Right lung (tissue), 2 donors: ENCODE measurements at regions not wholly inside any gene's neighbourhood (a gene's known extent, or its start where the extent isn't known, plus 50 kb on each side); places are given as distances from the start of the nearest gene placed in this dataset.

Experiments
- DNase-seq, 2 donors: peaks; one replicate each; pipeline ENCODE4 v3.0.0-alpha.2; 2013

GRCh38 chr1:115142616-115143015, 53.3 kb upstream of the TSPAN2 start:
- no peak for DNase-seq

- no peak for DNase-seq
Measured at GRCh38 chr1:115141145-115141454, 51.8 kb upstream of the TSPAN2 start.

GRCh38 chr1:115140442-115141144, 51.3 kb upstream of the TSPAN2 start:
- no peak for DNase-seq

- no peak for DNase-seq
Measured at GRCh38 chr1:115139381-115139780, 50.1 kb upstream of the TSPAN2 start.
